H9 (cell line): ENCODE measurements at regions not wholly inside any gene's neighbourhood (a gene's known extent, or its start where the extent isn't known, plus 50 kb on each side); places are given as distances from the start of the nearest gene placed in this dataset.
"Not testable (repeated sequence)": the region's sequence is repeated elsewhere in the genome, so short reads cannot be mapped to it uniquely, and the experiment has no call there.

Experiments used
- DNase-seq: peaks from one replicate; pipeline ENCODE4 v3.0.0-alpha.2; 2017
- H2AFZ ChIP-seq: one replicate; pipeline ENCODE4 v1.6.1; 2013; ENCODE audit warnings: mild to moderate bottlenecking, low read length, control low read depth, moderate library complexity
- H2AK5ac ChIP-seq: 2 replicates; pipeline ENCODE4 v1.6.1; 2013; ENCODE audit warnings: low read length, control low read depth, mixed read lengths; ENCODE audit not compliant: insufficient read length
- H2BK120ac ChIP-seq: one replicate; pipeline ENCODE4 v1.6.1; 2013; ENCODE audit warnings: low read depth, mild to moderate bottlenecking, low read length, control low read depth, inconsistent platforms; ENCODE audit not compliant: poor library complexity, severe bottlenecking
- H2BK12ac ChIP-seq: 2 replicates; pipeline ENCODE4 v1.6.1; 2013; ENCODE audit warnings: low read length, control low read depth, mixed read lengths, low read depth; ENCODE audit not compliant: insufficient read length
- H2BK15ac ChIP-seq: 2 replicates; pipeline ENCODE4 v1.6.1; 2013; ENCODE audit warnings: low read depth, low read length, control low read depth
- H2BK20ac ChIP-seq: one replicate; pipeline ENCODE4 v1.6.1; 2013; ENCODE audit warnings: low read depth, mild to moderate bottlenecking, low read length, control low read depth, inconsistent platforms; ENCODE audit not compliant: poor library complexity, severe bottlenecking
- H2BK5ac ChIP-seq: 2 replicates; pipeline ENCODE4 v1.6.1; 2013; ENCODE audit warnings: low read length, control low read depth, mixed read lengths; ENCODE audit not compliant: insufficient read length
- H3K14ac ChIP-seq: 2 replicates; pipeline ENCODE4 v1.6.1; 2013; ENCODE audit warnings: low read length, control low read depth; ENCODE audit not compliant: insufficient read depth
- H3K18ac ChIP-seq: 2 replicates; pipeline ENCODE4 v1.6.1; 2013; ENCODE audit warnings: low read depth, mild to moderate bottlenecking, mixed read lengths, low read length, control low read depth; ENCODE audit not compliant: insufficient read length
- H3K23ac ChIP-seq: 2 replicates; pipeline ENCODE4 v1.6.1; 2013; ENCODE audit warnings: low read length, control low read depth, mixed read lengths, low read depth; ENCODE audit not compliant: insufficient read length
- H3K23me2 ChIP-seq: 2 replicates; pipeline ENCODE4 v1.6.1; 2013; ENCODE audit warnings: low read depth, mild to moderate bottlenecking, mixed read lengths, low read length, control low read depth; ENCODE audit not compliant: insufficient read length, poor library complexity, severe bottlenecking
- H3K27ac ChIP-seq: 2 replicates; pipeline ENCODE4 v1.5.1; 2013; ENCODE audit warnings: low read length, control low read depth, mixed read lengths, low read depth; ENCODE audit not compliant: insufficient read length
- H3K27me3 ChIP-seq: 2 replicates; pipeline ENCODE4 v1.6.1; 2013; ENCODE audit warnings: low read length, control low read depth, inconsistent platforms; ENCODE audit not compliant: insufficient read depth
- H3K4ac ChIP-seq: 2 replicates; pipeline ENCODE4 v1.6.1; 2013; ENCODE audit warnings: low read depth, mild to moderate bottlenecking, control low read depth, inconsistent platforms, low read length, moderate library complexity
- H3K4me1 ChIP-seq: 2 replicates; pipeline ENCODE4 v1.6.1; 2013; ENCODE audit warnings: low read length, control low read depth, inconsistent platforms; ENCODE audit not compliant: insufficient read depth
- H3K4me2 ChIP-seq: 2 replicates; pipeline ENCODE4 v1.6.1; 2013; ENCODE audit warnings: low read length, control low read depth, mixed read lengths; ENCODE audit not compliant: insufficient read length, insufficient read depth
- H3K56ac ChIP-seq: 2 replicates; pipeline ENCODE4 v1.6.1; 2013; ENCODE audit warnings: low read depth, mild to moderate bottlenecking, mixed read lengths, low read length, control low read depth; ENCODE audit not compliant: insufficient read length
- H3K79me1 ChIP-seq: 2 replicates; pipeline ENCODE4 v1.6.1; 2013; ENCODE audit warnings: low read depth, mild to moderate bottlenecking, moderate library complexity, low read length, control low read depth, inconsistent platforms; ENCODE audit not compliant: insufficient read depth, poor library complexity, severe bottlenecking
- H3K79me2 ChIP-seq: 2 replicates; pipeline ENCODE4 v1.6.1; 2013; ENCODE audit warnings: low read length, control low read depth, inconsistent platforms; ENCODE audit not compliant: insufficient read depth
- H3K9ac ChIP-seq: 2 replicates; pipeline ENCODE4 v1.6.1; 2013; ENCODE audit warnings: low read length, control low read depth, mixed read lengths; ENCODE audit not compliant: insufficient read length; ENCODE audit errors: extremely low read depth
- H3K9me3 ChIP-seq: one replicate; pipeline ENCODE4 v1.6.1; 2013; ENCODE audit warnings: low read depth, low read length, inconsistent platforms; ENCODE audit not compliant: control insufficient read depth
- H3T11ph ChIP-seq: one replicate; pipeline ENCODE4 v1.6.1; 2013; ENCODE audit warnings: mild to moderate bottlenecking, low read length, control low read depth, inconsistent platforms
- H4K20me1 ChIP-seq: one replicate; pipeline ENCODE4 v1.6.1; 2013; ENCODE audit not compliant: control insufficient read depth, insufficient read length, insufficient read depth
- H4K5ac ChIP-seq: 2 replicates; pipeline ENCODE4 v1.6.1; 2013; ENCODE audit warnings: low read depth, mild to moderate bottlenecking, mixed read lengths, low read length, control low read depth; ENCODE audit not compliant: insufficient read length
- H4K8ac ChIP-seq: replicated peaks from 2 replicates; pipeline ENCODE4 v1.6.1; 2013; ENCODE audit warnings: low read length, control low read depth, mixed read lengths, low read depth; ENCODE audit not compliant: insufficient read length
- H4K91ac ChIP-seq: 2 replicates; pipeline ENCODE4 v1.6.1; 2013; ENCODE audit warnings: low read depth, mild to moderate bottlenecking, moderate library complexity, mixed read lengths, low read length, control low read depth; ENCODE audit not compliant: insufficient read length
- H3K27ac Mint-ChIP-seq, 3 experiments: 2 replicates in 2 of 3; 3 replicates in 1 of 3; pipeline ENCODE4 v1.8.0; 2020 to 2021; ENCODE audit warnings: mixed read lengths in 3 of 3, mild to moderate bottlenecking in 1 of 3, moderate library complexity in 1 of 3
- H3K27me3 Mint-ChIP-seq: 2 replicates; pipeline ENCODE4 v1.8.0; 2021; ENCODE audit warnings: low read depth, mild to moderate bottlenecking, moderate library complexity, mixed read lengths
- H3K36me3 Mint-ChIP-seq, 3 experiments: 2 replicates in 2 of 3; 3 replicates in 1 of 3; pipeline ENCODE4 v1.8.0; 2020 to 2021; ENCODE audit warnings: low read depth in 3 of 3, mixed read lengths in 3 of 3; ENCODE audit not compliant: insufficient read depth in 1 of 3
- H3K4me1 Mint-ChIP-seq, 2 experiments: 2 replicates each; pipeline ENCODE4 v1.8.0; 2020; ENCODE audit warnings: mixed read lengths in 2 of 2
- H3K4me3 Mint-ChIP-seq, 2 experiments: 2 replicates in 1 of 2; 3 replicates in 1 of 2; pipeline ENCODE4 v1.8.0; 2020 to 2021; ENCODE audit warnings: mild to moderate bottlenecking in 2 of 2, mixed read lengths in 2 of 2, moderate library complexity in 1 of 2
- H3K9me3 Mint-ChIP-seq, 2 experiments: 2 replicates in 1 of 2; 3 replicates in 1 of 2; pipeline ENCODE4 v1.8.0; 2020; ENCODE audit warnings: mild to moderate bottlenecking in 2 of 2, mixed read lengths in 2 of 2, moderate library complexity in 1 of 2
- CTCF ChIP-seq: fragments of 200-600 bp; sonication (generic); conservative IDR thresholded peaks from 3 replicates; pipeline ENCODE4 v1.8.0; 2021; ENCODE audit warnings: antibody characterized with exemption, mild to moderate bottlenecking
- WGBS: extraction: QIAGEN DNeasy Blood & Tissue Kit; methylation state at CpG from one replicate; pipeline ENCODE4 v1.1.7; 2013; ENCODE audit warnings: missing lambda C conversion rate, low lambda C conversion rate, mixed read lengths; ENCODE audit not compliant: insufficient read length; ENCODE audit errors: extremely low coverage; 5-methylcytosine and 5-hydroxymethylcytosine counted together

DNA sequence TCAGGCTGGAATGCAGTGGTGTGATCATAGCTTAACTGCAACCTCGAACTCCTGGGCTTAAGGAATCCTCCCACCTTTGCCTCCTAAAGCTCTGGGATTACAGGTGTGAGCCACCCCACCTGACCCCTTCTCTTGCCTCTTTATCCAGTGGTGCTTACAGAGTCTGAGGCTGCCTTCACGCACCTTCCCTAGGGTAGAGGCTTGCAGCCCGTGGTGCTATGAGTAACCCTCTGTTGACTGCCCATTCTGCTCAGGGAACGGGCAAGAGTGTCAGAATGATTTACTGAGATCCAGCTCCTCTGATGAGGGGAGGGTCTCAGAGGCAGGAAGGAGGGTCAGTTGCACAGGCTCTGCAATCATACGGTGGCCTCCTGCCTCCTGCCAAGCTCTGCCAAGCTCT, 125.1 kb upstream of the TBX3 start:
- Histone ChIP-seq H3K4ac (no peak overlapping the region), H3K79me2 (no peaks in the 10 kb centered on the region), H3T11ph (no peak overlapping the region), H2BK5ac (no peak overlapping the region), H3K14ac (no peak overlapping the region), H2BK15ac (no peak overlapping the region), H4K5ac (no peak overlapping the region), H4K20me1 (no peaks in the 10 kb centered on the region), H3K4me2 (no peak overlapping the region), H2BK20ac (no peak overlapping the region), H3K23me2 (no peaks in the 10 kb centered on the region), H4K91ac (no peak overlapping the region), H4K8ac (no peak overlapping the region), H2AK5ac (no peak overlapping the region), H3K9ac (no peak overlapping the region), H2BK12ac (no peak overlapping the region), H3K79me1 (no peaks in the 10 kb centered on the region), H3K4me1 (peaks cover 4% of the 10 kb centered on the region; the same call in 1 of the 2 replicates), H3K56ac (no peak overlapping the region), H2AFZ (no peak overlapping the region), H3K9me3 (no peaks in the 10 kb centered on the region), H3K27me3 (no peaks in the 10 kb centered on the region), H2BK120ac (no peak overlapping the region), H3K27ac (no peak overlapping the region), H3K23ac (no peak overlapping the region), H3K18ac (peak overlapping the region; percentile 50)
- no peaks in the 10 kb centered on the region for H3K9me3 Mint-ChIP-seq
- DNase-seq = no peak
- no CpG with 5 or more reads among the region's 5 CpGs for WGBS
- no peaks in the 10 kb centered on the region for H3K36me3 Mint-ChIP-seq
- no peak overlapping the region for H3K4me3 Mint-ChIP-seq
- no peak overlapping the region for H3K27ac Mint-ChIP-seq
- H3K4me1 Mint-ChIP-seq = peaks cover 9 to 16% of the 10 kb centered on the region in 2 experiments
- TF ChIP-seq CTCF = no peak
- H3K27me3 Mint-ChIP-seq = peaks cover 4% of the 10 kb centered on the region; the same call in 1 of the 2 replicates

DNA sequence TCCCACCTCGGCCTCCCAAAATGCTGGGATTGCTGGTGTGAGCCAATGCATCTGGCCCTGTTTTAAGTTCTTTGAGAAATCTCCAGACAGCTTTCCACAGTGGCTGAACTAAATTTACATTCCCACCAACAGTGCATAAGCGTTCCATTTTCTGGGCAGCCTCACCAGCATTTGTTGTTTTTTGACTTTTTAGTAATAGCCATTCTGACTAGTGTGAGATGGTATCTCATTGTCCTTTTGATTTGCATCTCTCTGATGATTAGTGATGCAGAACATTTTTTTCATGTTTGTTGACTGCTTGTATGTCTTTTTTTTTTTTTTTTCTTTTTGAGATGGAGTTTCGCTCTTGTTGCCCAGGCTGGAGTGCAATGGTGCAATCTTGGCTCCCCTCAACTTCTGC, 117.4 kb upstream of the TBX3 start:
- not testable (repeated sequence) for H3K23ac ChIP-seq, H3K9ac ChIP-seq, H2AFZ ChIP-seq, H3T11ph ChIP-seq, H3K79me1 ChIP-seq, H3K4me1 Mint-ChIP-seq, H3K56ac ChIP-seq, H4K91ac ChIP-seq, DNase-seq, H3K27me3 ChIP-seq, H3K18ac ChIP-seq, H3K9me3 ChIP-seq, H2BK120ac ChIP-seq, H2BK20ac ChIP-seq, H3K27me3 Mint-ChIP-seq, H3K14ac ChIP-seq, H3K4ac ChIP-seq, H3K4me3 Mint-ChIP-seq, H3K27ac ChIP-seq, H3K27ac Mint-ChIP-seq, H4K20me1 ChIP-seq, H2BK5ac ChIP-seq, H3K23me2 ChIP-seq, H3K79me2 ChIP-seq, H3K36me3 Mint-ChIP-seq, H4K5ac ChIP-seq, H2BK15ac ChIP-seq, H3K4me1 ChIP-seq, H2BK12ac ChIP-seq, H4K8ac ChIP-seq, H2AK5ac ChIP-seq, H3K4me2 ChIP-seq, H3K9me3 Mint-ChIP-seq
- no CpG with 5 or more reads among the region's 3 CpGs for WGBS
